ENCODE measurements at regions not wholly inside any gene's neighbourhood (a gene's known extent, or its start where the extent isn't known, plus 50 kb on each side); places are given as distances from the start of the nearest gene placed in this dataset.
"Not testable (repeated sequence)": the region's sequence is repeated elsewhere in the genome, so short reads cannot be mapped to it uniquely, and the experiment has no call there.

GRCh38 chr21:13196111-13196510 lies 413.5 kb upstream of the POTED start:
- peak; percentile 14 for DNase-seq
- intact Hi-C loops (cut with DNase I): not testable (repeated sequence)

GRCh38 chr21:13205380-13205779 lies 404.2 kb upstream of the POTED start:
- DNase-seq: not testable (repeated sequence)

More at GRCh38 chr21:13196111-13196510, 413.5 kb upstream of the POTED start:
- H3K9me3 ChIP-seq; H3K4me1 ChIP-seq; H3K27ac ChIP-seq; H3K27me3 ChIP-seq (ENCODE audit: low read depth); H3K4me3 ChIP-seq; H3K36me3 ChIP-seq: not testable (repeated sequence)
- ATAC-seq: peak in 1 of 2 donors; percentile 29

More at GRCh38 chr21:13205380-13205779, 404.2 kb upstream of the POTED start:
- H3K9me3 ChIP-seq; H3K4me3 ChIP-seq; H3K27ac ChIP-seq; H3K27me3 ChIP-seq (ENCODE audit: low read depth); H3K4me1 ChIP-seq; ATAC-seq; intact Hi-C loops (cut with DNase I); H3K36me3 ChIP-seq: not testable (repeated sequence)
